Type B pancreatic cell (in vitro differentiated cells): ENCODE measurements at regions not wholly inside any gene's neighbourhood (a gene's known extent, or its start where the extent isn't known, plus 50 kb on each side); places are given as distances from the start of the nearest gene placed in this dataset.

Experiments used
- DNase-seq: peaks from one replicate; pipeline ENCODE4 v3.0.0; 2021; ENCODE audit warnings: mixed read lengths; ENCODE audit not compliant: unreplicated experiment; ENCODE audit errors: extremely low spot score
- H3K27ac Mint-ChIP-seq: 2 replicates; pipeline ENCODE4 v1.8.0; 2021; ENCODE audit warnings: mild to moderate bottlenecking, mixed read lengths
- H3K27me3 Mint-ChIP-seq: 2 replicates; pipeline ENCODE4 v1.8.0; 2021; ENCODE audit warnings: mixed read lengths
- H3K36me3 Mint-ChIP-seq: 2 replicates; pipeline ENCODE4 v1.8.0; 2021; ENCODE audit warnings: mixed read lengths
- H3K4me1 Mint-ChIP-seq: one replicate; pipeline ENCODE4 v1.8.0; 2021; ENCODE audit warnings: mixed read lengths; ENCODE audit not compliant: unreplicated experiment
- H3K4me3 Mint-ChIP-seq: 2 replicates; pipeline ENCODE4 v1.8.0; 2021; ENCODE audit warnings: mild to moderate bottlenecking, mixed read lengths
- H3K9me3 Mint-ChIP-seq: 2 replicates; pipeline ENCODE4 v1.8.0; 2021; ENCODE audit warnings: mixed read lengths
- CTCF ChIP-seq: fragments of 200-600 bp; sonication (generic); conservative IDR thresholded peaks from 2 replicates; pipeline ENCODE4 v1.5.0; 2021; ENCODE audit warnings: antibody characterized with exemption, mild to moderate bottlenecking

GRCh38 chr7:16318989-16319915 is 102.1 kb downstream of the CRPPA start:
- H3K9me3 Mint-ChIP-seq = no peaks in the 10 kb centered on the region
- H3K4me1 Mint-ChIP-seq = no peaks in the 10 kb centered on the region
- no peak for TF ChIP-seq CTCF
- no peaks in the 10 kb centered on the region for H3K27me3 Mint-ChIP-seq
- no peak overlapping the region for H3K4me3 Mint-ChIP-seq
- no peak overlapping the region for H3K27ac Mint-ChIP-seq
- no peaks in the 10 kb centered on the region for H3K36me3 Mint-ChIP-seq
- no peak for DNase-seq

GRCh38 chr7:16318463-16318862 is 102.9 kb downstream of the CRPPA start:
- TF ChIP-seq CTCF = no peak
- DNase-seq = no peak
- Mint-ChIP-seq H3K27ac (no peak overlapping the region), H3K9me3 (no peaks in the 10 kb centered on the region), H3K4me3 (no peak overlapping the region), H3K27me3 (no peaks in the 10 kb centered on the region), H3K4me1 (no peaks in the 10 kb centered on the region), H3K36me3 (no peaks in the 10 kb centered on the region)

- no peaks in the 10 kb centered on the region for H3K9me3 Mint-ChIP-seq
- H3K36me3 Mint-ChIP-seq = no peaks in the 10 kb centered on the region
- no peaks in the 10 kb centered on the region for H3K4me1 Mint-ChIP-seq
- no peak for DNase-seq
- H3K27me3 Mint-ChIP-seq = no peaks in the 10 kb centered on the region
- H3K4me3 Mint-ChIP-seq = no peak overlapping the region
- TF ChIP-seq CTCF = no peak
- no peak overlapping the region for H3K27ac Mint-ChIP-seq
Observed at GRCh38 chr7:16317406-16317805, 103.9 kb downstream of the CRPPA start.

GRCh38 chr7:16315280-16315679 is 106.1 kb downstream of the CRPPA start:
- no peak for DNase-seq
- Mint-ChIP-seq H3K27ac (no peak overlapping the region), H3K27me3 (no peaks in the 10 kb centered on the region), H3K4me3 (no peak overlapping the region), H3K9me3 (no peaks in the 10 kb centered on the region), H3K4me1 (no peaks in the 10 kb centered on the region), H3K36me3 (no peaks in the 10 kb centered on the region)
- no peak for TF ChIP-seq CTCF

- no peaks in the 10 kb centered on the region for H3K4me1 Mint-ChIP-seq
- DNase-seq = no peak
- no peak overlapping the region for H3K4me3 Mint-ChIP-seq
- no peaks in the 10 kb centered on the region for H3K27me3 Mint-ChIP-seq
- H3K36me3 Mint-ChIP-seq = no peaks in the 10 kb centered on the region
- peaks cover 5% of the 10 kb centered on the region for H3K9me3 Mint-ChIP-seq
- no peak for TF ChIP-seq CTCF
- H3K27ac Mint-ChIP-seq = no peak overlapping the region
Observed at GRCh38 chr7:16309129-16309528, 112.2 kb downstream of the CRPPA start.
